GM12878 (cell line): ENCODE measurements at regions not wholly inside any gene's neighbourhood (a gene's known extent, or its start where the extent isn't known, plus 50 kb on each side); places are given as distances from the start of the nearest gene placed in this dataset.

Experiments used
- ATAC-seq: fragments of 200-7000 bp; cut with Tn5 transposase; 3 replicates; pipeline ENCODE4 v1.9.1; 2020; ENCODE audit warnings: mild to moderate bottlenecking, moderate library complexity
- BruUV-seq: library from RNA; stranded (reverse); fragments of 400-500 nt; replicated peaks from 2 replicates; lab custom pipeline; 2021; lab: Mats Ljungman, UMichigan
- CTCF ChIA-PET: fragments of 300-600 bp; sonication (Branson Sonifier 250); formaldehyde crosslinking; extraction: SDS; loops from one replicate; lab custom pipeline; 2021; ENCODE audit warnings: inconsistent platforms; lab: Yijun Ruan, JAX
- POLR2A ChIA-PET: fragments of 350-600 bp; formaldehyde crosslinking; extraction: SDS; loops from one replicate; lab custom pipeline; 2021; ENCODE audit warnings: inconsistent platforms; lab: Charles Lee
- RAD21 ChIA-PET: fragments of 300-600 bp; sonication (Branson Sonifier 250); formaldehyde crosslinking; loops from one replicate; lab custom pipeline; 2023; ENCODE audit warnings: antibody characterized with exemption; ENCODE audit not compliant: unreplicated experiment; lab: Charles Lee
- SMC1A ChIA-PET: fragments of 300-600 bp; sonication (Branson Sonifier 250); formaldehyde crosslinking; loops from one replicate; lab custom pipeline; 2023; ENCODE audit not compliant: unreplicated experiment, uncharacterized antibody; lab: Charles Lee
- DNase-seq: peaks from one replicate; pipeline ENCODE4 v3.0.0-alpha.2; 2011; ENCODE audit warnings: low read depth, low spot score
- FAIRE-seq: peaks from 3 replicates; lab custom pipeline; 2011; peaks lifted over from hg19 to GRCh38; lab: Jason Lieb, UNC
- H2AFZ ChIP-seq: 2 replicates; pipeline ENCODE4 v1.6.0; 2011; ENCODE audit warnings: low read depth, low read length, control low read depth; ENCODE audit not compliant: control insufficient read depth
- H3K27ac ChIP-seq: 2 replicates; pipeline ENCODE4 v1.5.1; 2011; ENCODE audit warnings: control low read depth; ENCODE audit not compliant: control insufficient read depth, insufficient read depth
- H3K27me3 ChIP-seq, 2 experiments: replicated peaks in 1 of 2; 2 replicates each; pipeline versions ENCODE4 v1.6.0 to v1.6.1; 2011; ENCODE audit warnings: low read length in 1 of 2; ENCODE audit not compliant: control insufficient read depth in 2 of 2, insufficient read depth in 2 of 2
- H3K36me3 ChIP-seq, 2 experiments: 2 replicates each; pipeline ENCODE4 v1.5.1; 2011; ENCODE audit warnings: low read length in 1 of 2; ENCODE audit not compliant: control insufficient read depth in 2 of 2, insufficient read depth in 2 of 2
- H3K4me1 ChIP-seq: 2 replicates; pipeline ENCODE4 v1.6.1; 2011; ENCODE audit warnings: mild to moderate bottlenecking, low read length, moderate library complexity, mixed read lengths; ENCODE audit not compliant: control insufficient read depth, insufficient read depth
- H3K4me2 ChIP-seq: 2 replicates; pipeline ENCODE4 v1.6.0; 2011; ENCODE audit warnings: control low read depth; ENCODE audit not compliant: control insufficient read depth, insufficient read depth
- H3K4me3 ChIP-seq: fragments of 200-600 bp; sonication (generic); 2 replicates; pipeline ENCODE4 v1.5.1; 2016
- H3K79me2 ChIP-seq: 2 replicates; pipeline ENCODE4 v1.6.0; 2011; ENCODE audit warnings: low read length; ENCODE audit not compliant: control insufficient read depth, insufficient read depth
- H3K9ac ChIP-seq: 2 replicates; pipeline ENCODE4 v1.8.0; 2011; ENCODE audit warnings: low read length, control low read depth, mixed read lengths; ENCODE audit not compliant: control insufficient read depth, insufficient read depth
- H3K9me3 ChIP-seq: replicated peaks from 3 replicates; pipeline ENCODE4 v1.5.1; 2011; ENCODE audit warnings: mild to moderate bottlenecking, low read length; ENCODE audit not compliant: control insufficient read depth, insufficient read depth
- H4K20me1 ChIP-seq: 2 replicates; pipeline ENCODE4 v1.6.0; 2011; ENCODE audit not compliant: control insufficient read depth, insufficient read depth
- BCLAF1 ChIP-seq: fragments of 450-650 bp; IDR thresholded peaks from 2 replicates; pipeline ENCODE4 v1.6.1; 2017; ENCODE audit warnings: antibody characterized with exemption, mild to moderate bottlenecking, moderate library complexity
- FOXM1 ChIP-seq: IDR thresholded peaks from 2 replicates; pipeline ENCODE4 v1.6.1; 2012; ENCODE audit warnings: low read depth, mild to moderate bottlenecking, inconsistent platforms, low read length, moderate library complexity
- GABPA ChIP-seq: IDR thresholded peaks from 2 replicates; pipeline ENCODE4 v1.6.1; 2014; ENCODE audit warnings: antibody characterized with exemption, low read depth, mild to moderate bottlenecking, inconsistent platforms
- IKZF1 ChIP-seq: fragments of 450-650 bp; conservative IDR thresholded peaks from 2 replicates; pipeline ENCODE4 v1.6.1; 2017; ENCODE audit warnings: antibody characterized with exemption, mild to moderate bottlenecking
- MXI1 ChIP-seq: fragments of 150-350 bp; IDR thresholded peaks from 2 replicates; pipeline ENCODE4 v1.6.1; 2011; ENCODE audit warnings: low read depth, mild to moderate bottlenecking, inconsistent platforms, low read length, improper control_type of control experiment
- SP1 ChIP-seq: IDR thresholded peaks from one replicate; pipeline ENCODE4 v1.6.1; 2011; ENCODE audit warnings: low read depth, low read length
- STAT1 ChIP-seq: fragments of 450-650 bp; conservative IDR thresholded peaks from 2 replicates; pipeline ENCODE4 v1.6.1; 2014; ENCODE audit warnings: antibody characterized with exemption, mild to moderate bottlenecking
- TARDBP ChIP-seq: IDR thresholded peaks from 2 replicates; pipeline ENCODE4 v1.6.1; 2016; ENCODE audit warnings: borderline replicate concordance
- ZSCAN29 ChIP-seq: fragments of 450-650 bp; IDR thresholded peaks from 2 replicates; pipeline ENCODE4 v1.6.1; 2017; ENCODE audit warnings: mild to moderate bottlenecking, moderate library complexity
- WGBS: methylation state at CpG from one replicate; pipeline ENCODE4 v1.1.6; 2016; ENCODE audit warnings: low lambda C conversion rate; ENCODE audit not compliant: insufficient replicate concordance, insufficient coverage; ENCODE audit errors: missing lambda C conversion rate; 5-methylcytosine and 5-hydroxymethylcytosine counted together
- in situ Hi-C: fragments of 300-500 bp; cut with MboI; formaldehyde crosslinking; loops from 9 replicates; pipeline ENCODE4 v1.14.3; 2018; ENCODE audit warnings: mixed read lengths
- intact Hi-C: fragments of 100-400 bp; cut with micrococcal nuclease; formaldehyde crosslinking; loops from one replicate; pipeline ENCODE4 v1.14.2; 2022; ENCODE audit not compliant: unreplicated experiment
- TF ChIP-seq, protein P1 (sequence below): fragments of 450-650 bp; IDR thresholded peaks from 2 replicates; pipeline ENCODE4 v1.6.1; 2014; ENCODE audit warnings: mild to moderate bottlenecking
- TF ChIP-seq, protein P2 (sequence below): fragments of 450-650 bp; formaldehyde crosslinking; IDR thresholded peaks from 2 replicates; pipeline ENCODE4 v1.4.0; 2022; ENCODE audit warnings: mild to moderate bottlenecking, moderate library complexity

DNA sequence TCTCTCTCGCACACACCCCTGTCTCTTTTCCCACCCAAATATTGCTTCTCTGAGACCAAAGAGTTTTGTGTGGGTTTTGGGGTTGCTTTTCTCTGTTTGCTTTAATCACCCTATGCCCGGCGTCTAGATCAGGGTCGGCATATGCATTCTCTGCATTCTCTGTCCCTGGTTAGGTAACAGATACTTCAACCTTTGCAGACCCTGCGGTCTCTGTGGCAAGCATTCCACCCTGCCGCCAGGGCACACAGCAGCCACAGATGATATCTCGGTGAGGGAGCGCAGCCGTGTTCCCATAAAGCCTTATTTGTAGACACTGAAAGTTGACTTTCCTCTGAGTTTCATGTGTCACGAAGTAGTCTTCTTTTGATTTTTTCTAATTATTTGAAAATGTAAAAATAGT lies 110.4 kb upstream of the FZD10 start:
- CTCF ChIA-PET, result no interaction called here

More for the DNA sequence above, 110.4 kb upstream of the FZD10 start:
- FAIRE-seq, result no peak
- Histone ChIP-seq H4K20me1 (no peaks in the 10 kb centered on the region), H3K4me2 (no peak overlapping the region), H2AFZ (no peak overlapping the region), H3K79me2 (no peaks in the 10 kb centered on the region), H3K36me3 (no peaks in the 10 kb centered on the region), H3K4me1 (no peaks in the 10 kb centered on the region; the same call in 1 of the 2 replicates), H3K9ac (no peak overlapping the region), H3K4me3 (no peak overlapping the region), H3K27me3 (no peaks in the 10 kb centered on the region), H3K27ac (no peak overlapping the region), H3K9me3 (no peaks in the 10 kb centered on the region)
- TF ChIP-seq GABPA (no peak), STAT1 (no peak), ZSCAN29 (no peak), BCLAF1 (no peak), SP1 (no peak), IKZF1 (no peak), FOXM1 (no peak), MXI1 (no peak), TARDBP (no peak)
- TF ChIP-seq, protein P1, sequence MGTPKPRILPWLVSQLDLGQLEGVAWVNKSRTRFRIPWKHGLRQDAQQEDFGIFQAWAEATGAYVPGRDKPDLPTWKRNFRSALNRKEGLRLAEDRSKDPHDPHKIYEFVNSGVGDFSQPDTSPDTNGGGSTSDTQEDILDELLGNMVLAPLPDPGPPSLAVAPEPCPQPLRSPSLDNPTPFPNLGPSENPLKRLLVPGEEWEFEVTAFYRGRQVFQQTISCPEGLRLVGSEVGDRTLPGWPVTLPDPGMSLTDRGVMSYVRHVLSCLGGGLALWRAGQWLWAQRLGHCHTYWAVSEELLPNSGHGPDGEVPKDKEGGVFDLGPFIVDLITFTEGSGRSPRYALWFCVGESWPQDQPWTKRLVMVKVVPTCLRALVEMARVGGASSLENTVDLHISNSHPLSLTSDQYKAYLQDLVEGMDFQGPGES, result no peak
- TF ChIP-seq, protein P2, sequence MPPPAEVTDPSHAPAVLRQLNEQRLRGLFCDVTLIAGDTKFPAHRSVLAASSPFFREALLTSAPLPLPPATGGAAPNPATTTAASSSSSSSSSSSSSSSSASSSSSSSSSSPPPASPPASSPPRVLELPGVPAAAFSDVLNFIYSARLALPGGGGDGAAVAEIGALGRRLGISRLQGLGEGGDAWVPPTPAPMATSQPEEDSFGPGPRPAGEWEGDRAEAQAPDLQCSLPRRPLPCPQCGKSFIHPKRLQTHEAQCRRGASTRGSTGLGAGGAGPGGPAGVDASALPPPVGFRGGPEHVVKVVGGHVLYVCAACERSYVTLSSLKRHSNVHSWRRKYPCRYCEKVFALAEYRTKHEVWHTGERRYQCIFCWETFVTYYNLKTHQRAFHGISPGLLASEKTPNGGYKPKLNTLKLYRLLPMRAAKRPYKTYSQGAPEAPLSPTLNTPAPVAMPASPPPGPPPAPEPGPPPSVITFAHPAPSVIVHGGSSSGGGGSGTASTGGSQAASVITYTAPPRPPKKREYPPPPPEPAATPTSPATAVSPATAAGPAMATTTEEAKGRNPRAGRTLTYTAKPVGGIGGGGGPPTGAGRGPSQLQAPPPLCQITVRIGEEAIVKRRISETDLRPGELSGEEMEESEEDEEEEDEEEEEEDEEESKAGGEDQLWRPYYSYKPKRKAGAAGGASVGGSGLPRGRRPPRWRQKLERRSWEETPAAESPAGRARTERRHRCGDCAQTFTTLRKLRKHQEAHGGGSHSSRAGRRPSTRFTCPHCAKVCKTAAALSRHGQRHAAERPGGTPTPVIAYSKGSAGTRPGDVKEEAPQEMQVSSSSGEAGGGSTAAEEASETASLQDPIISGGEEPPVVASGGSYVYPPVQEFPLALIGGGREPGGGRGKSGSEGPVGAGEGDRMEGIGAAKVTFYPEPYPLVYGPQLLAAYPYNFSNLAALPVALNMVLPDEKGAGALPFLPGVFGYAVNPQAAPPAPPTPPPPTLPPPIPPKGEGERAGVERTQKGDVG (CRISPR knock-in tag), result no peak
- ATAC-seq, result no peak
- POLR2A ChIA-PET, result no interaction called here
- BruUV-seq, result no TSS peak
- RAD21 ChIA-PET, result no interaction called here
- SMC1A ChIA-PET, result no interaction called here
- in situ Hi-C loops, result no loop called here
- intact Hi-C loops, result no loop called here
- DNase-seq, result no peak
- 60% methylated on average over 10 of the region's 10 CpGs for WGBS
